ENCODE measurements at regions not wholly inside any gene's neighbourhood (a gene's known extent, or its start where the extent isn't known, plus 50 kb on each side); places are given as distances from the start of the nearest gene placed in this dataset.

- TF ChIP-seq PPARA (CRISPR knock-in tag; IDR thresholded peaks at IDR 0.05; ENCODE audit: borderline replicate concordance) (no peak), RARB (CRISPR knock-in tag; IDR thresholded peaks at IDR 0.05) (no peak)
Observed at GRCh38 chr5:167263185-167263584, 1028.3 kb upstream of the WWC1 start.

Measured in SK-N-SH treated with all-trans-retinoic acid at 6 μM for 48 hours (cell line).